CD8-positive, alpha-beta memory T cell (primary cell): ENCODE measurements at regions not wholly inside any gene's neighbourhood (a gene's known extent, or its start where the extent isn't known, plus 50 kb on each side); places are given as distances from the start of the nearest gene placed in this dataset.

Experiments used
- CTCF ChIA-PET: fragments of 350-600 bp; sonication (Branson Sonifier 250); formaldehyde crosslinking; loops from one replicate; lab custom pipeline; 2021; ENCODE audit warnings: antibody characterized with exemption; lab: Charles Lee
- POLR2A ChIA-PET: fragments of 350-600 bp; sonication (Branson Sonifier 250); formaldehyde crosslinking; loops from one replicate; lab custom pipeline; 2021; ENCODE audit warnings: antibody characterized with exemption; lab: Charles Lee
- DNase-seq, 5 donors: peaks; one replicate each; pipeline versions ENCODE4 v3.0.0 to v3.0.0-alpha.2; 2020 to 2022; ENCODE audit warnings: mixed read lengths in 1 of 5
- H3K27ac ChIP-seq: one replicate; pipeline ENCODE4 v1.7.0; 2013; ENCODE audit warnings: low read depth, mild to moderate bottlenecking, low read length, moderate library complexity
- H3K27me3 ChIP-seq: 2 replicates; pipeline ENCODE4 v1.7.0; 2013; ENCODE audit warnings: low read length, mild to moderate bottlenecking; ENCODE audit not compliant: insufficient read depth, poor library complexity, severe bottlenecking
- H3K36me3 ChIP-seq: 2 replicates; pipeline ENCODE4 v1.7.0; 2013; ENCODE audit warnings: mild to moderate bottlenecking, low read length, moderate library complexity; ENCODE audit not compliant: insufficient read depth
- H3K4me1 ChIP-seq: 2 replicates; pipeline ENCODE4 v1.7.0; 2013; ENCODE audit warnings: mild to moderate bottlenecking, low read length, moderate library complexity; ENCODE audit not compliant: insufficient read depth
- H3K4me3 ChIP-seq: 2 replicates; pipeline ENCODE4 v1.7.0; 2013; ENCODE audit warnings: mild to moderate bottlenecking, low read length
- H3K9me3 ChIP-seq: 2 replicates; pipeline ENCODE4 v1.7.0; 2013; ENCODE audit warnings: mild to moderate bottlenecking, low read length
- H3K27ac Mint-ChIP-seq, 8 donors: one replicate each; pipeline ENCODE4 v1.8.0; 2020 to 2021; ENCODE audit warnings: mixed read lengths in 8 of 8, mild to moderate bottlenecking in 6 of 8, inconsistent platforms in 3 of 8, moderate library complexity in 3 of 8
- H3K27me3 Mint-ChIP-seq, 2 donors: one replicate each; pipeline ENCODE4 v1.8.0; 2020 to 2021; ENCODE audit warnings: mixed read lengths in 2 of 2, mild to moderate bottlenecking in 1 of 2, moderate library complexity in 1 of 2
- H3K36me3 Mint-ChIP-seq, 3 donors: one replicate each; pipeline ENCODE4 v1.8.0; 2020 to 2021; ENCODE audit warnings: mixed read lengths in 3 of 3, inconsistent platforms in 1 of 3, mild to moderate bottlenecking in 1 of 3
- H3K4me1 Mint-ChIP-seq, 3 donors: one replicate each; pipeline ENCODE4 v1.8.0; 2020 to 2021; ENCODE audit warnings: mixed read lengths in 3 of 3, inconsistent platforms in 1 of 3, mild to moderate bottlenecking in 1 of 3
- H3K4me3 Mint-ChIP-seq, 7 donors: one replicate each; pipeline ENCODE4 v1.8.0; 2020 to 2021; ENCODE audit warnings: mixed read lengths in 7 of 7, mild to moderate bottlenecking in 6 of 7, moderate library complexity in 4 of 7, inconsistent platforms in 2 of 7
- H3K9me3 Mint-ChIP-seq, 5 donors: one replicate each; pipeline ENCODE4 v1.8.0; 2020 to 2022; ENCODE audit warnings: mixed read lengths in 5 of 5, mild to moderate bottlenecking in 3 of 5, moderate library complexity in 2 of 5, inconsistent platforms in 1 of 5

GRCh38 chr2:12295856-12296519 lies 420.7 kb upstream of the TRIB2 start:
- Histone ChIP-seq H3K27ac (no peak overlapping the region), H3K9me3 (no peaks in the 10 kb centered on the region), H3K36me3 (no peaks in the 10 kb centered on the region), H3K4me3 (no peak overlapping the region), H3K27me3 (no peaks in the 10 kb centered on the region), H3K4me1 (peaks cover 35% of the 10 kb centered on the region)
- H3K27ac Mint-ChIP-seq, result peak overlapping the region in 2 of 8 donors; percentile 35 to 41
- peaks cover 0 to 2% (median 0%) of the 10 kb centered on the region in 5 donors for H3K9me3 Mint-ChIP-seq
- peak overlapping the region in 1 of 7 donors; percentile 6 for H3K4me3 Mint-ChIP-seq
- H3K4me1 Mint-ChIP-seq, result peaks cover 13 to 32% (median 22%) of the 10 kb centered on the region in 3 donors
- no peaks in the 10 kb centered on the region for H3K27me3 Mint-ChIP-seq
- ChIA-PET CTCF (no interaction called here), POLR2A (no interaction called here)
- DNase-seq, result no peak
- peaks cover 0 to 6% (median 1%) of the 10 kb centered on the region in 3 donors for H3K36me3 Mint-ChIP-seq

- ChIA-PET POLR2A (no interaction called here), CTCF (no interaction called here)
- no peaks in the 10 kb centered on the region for H3K9me3 ChIP-seq
- peaks cover 16 to 41% (median 31%) of the 10 kb centered on the region in 3 donors for H3K4me1 Mint-ChIP-seq
- no peaks in the 10 kb centered on the region for H3K27me3 ChIP-seq
- no peaks in the 10 kb centered on the region for H3K36me3 ChIP-seq
- H3K27me3 Mint-ChIP-seq, result no peaks in the 10 kb centered on the region
- H3K4me3 ChIP-seq, result no peak overlapping the region
- no peak overlapping the region for H3K27ac Mint-ChIP-seq
- peaks cover 44% of the 10 kb centered on the region for H3K4me1 ChIP-seq
- H3K27ac ChIP-seq, result no peak overlapping the region
- peaks cover 0 to 2% (median 0%) of the 10 kb centered on the region in 5 donors for H3K9me3 Mint-ChIP-seq
- DNase-seq, result no peak
- peaks cover 0 to 6% (median 0%) of the 10 kb centered on the region in 3 donors for H3K36me3 Mint-ChIP-seq
- H3K4me3 Mint-ChIP-seq, result no peak overlapping the region
These were observed 419.8 kb upstream of the TRIB2 start for GRCh38 chr2:12296915-12297314.

GRCh38 chr2:12298352-12298751 lies 418.4 kb upstream of the TRIB2 start:
- no peaks in the 10 kb centered on the region for H3K36me3 ChIP-seq
- H3K27me3 ChIP-seq, result no peaks in the 10 kb centered on the region
- Mint-ChIP-seq H3K27me3 (peaks cover 0 to under 1% of the 10 kb centered on the region in 2 donors), H3K27ac (no peak overlapping the region), H3K4me1 (peaks cover 23 to 54% (median 44%) of the 10 kb centered on the region in 3 donors), H3K9me3 (no peaks in the 10 kb centered on the region), H3K36me3 (peaks cover 0 to 6% (median 0%) of the 10 kb centered on the region in 3 donors), H3K4me3 (no peak overlapping the region)
- ChIA-PET POLR2A (no interaction called here), CTCF (no interaction called here)
- no peak for DNase-seq
- H3K4me3 ChIP-seq, result no peak overlapping the region
- no peaks in the 10 kb centered on the region for H3K9me3 ChIP-seq
- H3K27ac ChIP-seq, result no peak overlapping the region
- H3K4me1 ChIP-seq, result peaks cover 57% of the 10 kb centered on the region

- peaks cover 25 to 54% (median 42%) of the 10 kb centered on the region in 3 donors for H3K4me1 Mint-ChIP-seq
- Histone ChIP-seq H3K4me1 (peaks cover 51% of the 10 kb centered on the region), H3K4me3 (no peak overlapping the region), H3K27ac (no peak overlapping the region), H3K27me3 (no peaks in the 10 kb centered on the region), H3K9me3 (no peaks in the 10 kb centered on the region), H3K36me3 (no peaks in the 10 kb centered on the region)
- H3K36me3 Mint-ChIP-seq, result peaks cover 0 to 6% (median 0%) of the 10 kb centered on the region in 3 donors
- H3K9me3 Mint-ChIP-seq, result no peaks in the 10 kb centered on the region
- H3K27me3 Mint-ChIP-seq, result peaks cover 0 to 1% of the 10 kb centered on the region in 2 donors
- ChIA-PET CTCF (no interaction called here), POLR2A (no interaction called here)
- no peak overlapping the region for H3K4me3 Mint-ChIP-seq
- H3K27ac Mint-ChIP-seq, result no peak overlapping the region
- DNase-seq, result no peak
These were observed 417.3 kb upstream of the TRIB2 start for GRCh38 chr2:12299431-12299830.

- no peak overlapping the region for H3K27ac Mint-ChIP-seq
- H3K4me3 Mint-ChIP-seq, result no peak overlapping the region
- peaks cover 23 to 51% (median 38%) of the 10 kb centered on the region in 3 donors for H3K4me1 Mint-ChIP-seq
- no peaks in the 10 kb centered on the region for H3K9me3 ChIP-seq
- POLR2A ChIA-PET, result no interaction called here
- no peaks in the 10 kb centered on the region for H3K9me3 Mint-ChIP-seq
- H3K27ac ChIP-seq, result no peak overlapping the region
- peaks cover 47% of the 10 kb centered on the region for H3K4me1 ChIP-seq
- peaks cover 0 to 1% of the 10 kb centered on the region in 2 donors for H3K27me3 Mint-ChIP-seq
- CTCF ChIA-PET, result no interaction called here
- H3K27me3 ChIP-seq, result no peaks in the 10 kb centered on the region
- DNase-seq, result no peak
- H3K36me3 ChIP-seq, result no peaks in the 10 kb centered on the region
- H3K36me3 Mint-ChIP-seq, result peaks cover 0 to 6% (median 0%) of the 10 kb centered on the region in 3 donors
- H3K4me3 ChIP-seq, result no peak overlapping the region
These were observed 416.6 kb upstream of the TRIB2 start for GRCh38 chr2:12300019-12300602.

- no peak overlapping the region for H3K27ac ChIP-seq
- CTCF ChIA-PET, result no interaction called here
- Mint-ChIP-seq H3K36me3 (peaks cover 0 to 6% (median 0%) of the 10 kb centered on the region in 3 donors), H3K4me3 (no peak overlapping the region), H3K4me1 (peaks cover 17 to 48% (median 35%) of the 10 kb centered on the region in 3 donors), H3K27ac (no peak overlapping the region), H3K27me3 (peaks cover 0 to 1% of the 10 kb centered on the region in 2 donors), H3K9me3 (no peaks in the 10 kb centered on the region)
- POLR2A ChIA-PET, result no interaction called here
- no peak for DNase-seq
- H3K4me3 ChIP-seq, result no peak overlapping the region
- H3K9me3 ChIP-seq, result no peaks in the 10 kb centered on the region
- H3K27me3 ChIP-seq, result no peaks in the 10 kb centered on the region
- no peaks in the 10 kb centered on the region for H3K36me3 ChIP-seq
- H3K4me1 ChIP-seq, result peaks cover 39% of the 10 kb centered on the region
These were observed 415.8 kb upstream of the TRIB2 start for GRCh38 chr2:12300927-12301326.

- Mint-ChIP-seq H3K4me3 (peak overlapping the region in 1 of 7 donors; percentile 18), H3K27me3 (peaks cover 0 to 1% of the 10 kb centered on the region in 2 donors), H3K9me3 (no peaks in the 10 kb centered on the region), H3K27ac (peak overlapping the region in 2 of 8 donors; percentile 36 to 47), H3K4me1 (peaks cover 16 to 44% (median 32%) of the 10 kb centered on the region in 3 donors), H3K36me3 (peaks cover 0 to 2% (median 0%) of the 10 kb centered on the region in 3 donors)
- Histone ChIP-seq H3K27me3 (no peaks in the 10 kb centered on the region), H3K4me1 (peaks cover 29% of the 10 kb centered on the region), H3K4me3 (no peak overlapping the region), H3K27ac (no peak overlapping the region), H3K36me3 (no peaks in the 10 kb centered on the region), H3K9me3 (no peaks in the 10 kb centered on the region)
- peak in 1 of 5 donors; percentile 16 for DNase-seq
- CTCF ChIA-PET, result interaction anchor here (1.3 kb wide), 1 partner anchor 30 kb away, joined by 3 read pairs; no protein-coding TSS in a partner anchor
- POLR2A ChIA-PET, result no interaction called here
These were observed 414.6 kb upstream of the TRIB2 start for GRCh38 chr2:12302140-12302539.

- H3K9me3 ChIP-seq, result no peaks in the 10 kb centered on the region
- no peaks in the 10 kb centered on the region for H3K36me3 ChIP-seq
- ChIA-PET POLR2A (no interaction called here), CTCF (interaction anchor here (1.3 kb wide), 1 partner anchor 30 kb away, joined by 3 read pairs; no protein-coding TSS in a partner anchor)
- Mint-ChIP-seq H3K4me3 (no peak overlapping the region), H3K4me1 (peaks cover 16 to 44% (median 32%) of the 10 kb centered on the region in 3 donors), H3K36me3 (no peaks in the 10 kb centered on the region), H3K27me3 (peaks cover 0 to 1% of the 10 kb centered on the region in 2 donors), H3K27ac (no peak overlapping the region), H3K9me3 (no peaks in the 10 kb centered on the region)
- H3K4me3 ChIP-seq, result no peak overlapping the region
- no peak overlapping the region for H3K27ac ChIP-seq
- peaks cover 29% of the 10 kb centered on the region for H3K4me1 ChIP-seq
- H3K27me3 ChIP-seq, result no peaks in the 10 kb centered on the region
- no peak for DNase-seq
These were observed 414.0 kb upstream of the TRIB2 start for GRCh38 chr2:12302691-12303090.
